NCI-H2196 treated with DMSO at 0.1 percent for 48 hours (cell line): ENCODE measurements at regions not wholly inside any gene's neighbourhood (a gene's known extent, or its start where the extent isn't known, plus 50 kb on each side); places are given as distances from the start of the nearest gene placed in this dataset.
"Not testable (repeated sequence)": the region's sequence is repeated elsewhere in the genome, so short reads cannot be mapped to it uniquely, and the experiment has no call there.

Source experiments
- DNase-seq: peaks from one replicate; lab custom pipeline; 2025; ENCODE audit not compliant: unreplicated experiment; lab: John Stamatoyannopoulos, UW

- DNase-seq, result no peak
Measured at GRCh38 chr12:74242088-74242487, 295.5 kb upstream of the ATXN7L3B start.

GRCh38 chr12:74245458-74245857 lies 292.2 kb upstream of the ATXN7L3B start:
- DNase-seq, result no peak

GRCh38 chr12:74250891-74251290 lies 286.7 kb upstream of the ATXN7L3B start:
- no peak for DNase-seq

- DNase-seq, result not testable (repeated sequence)
Measured at GRCh38 chr12:74253826-74254225, 283.8 kb upstream of the ATXN7L3B start.

GRCh38 chr12:74254784-74255183 lies 282.9 kb upstream of the ATXN7L3B start:
- no peak for DNase-seq

- DNase-seq, result no peak
Measured at GRCh38 chr12:74259199-74259598, 278.4 kb upstream of the ATXN7L3B start.

GRCh38 chr12:74264692-74265091 lies 272.9 kb upstream of the ATXN7L3B start:
- no peak for DNase-seq

GRCh38 chr12:74269355-74269754 lies 268.3 kb upstream of the ATXN7L3B start:
- not testable (repeated sequence) for DNase-seq

GRCh38 chr12:74280156-74280655 lies 257.4 kb upstream of the ATXN7L3B start:
- no peak for DNase-seq

- DNase-seq, result not testable (repeated sequence)
Measured at GRCh38 chr12:74281401-74282180, 256.0 kb upstream of the ATXN7L3B start.

GRCh38 chr12:74283646-74284045 lies 254.0 kb upstream of the ATXN7L3B start:
- no peak for DNase-seq

GRCh38 chr12:74285773-74286172 lies 251.9 kb upstream of the ATXN7L3B start:
- no peak for DNase-seq

GRCh38 chr12:74286254-74286653 lies 251.4 kb upstream of the ATXN7L3B start:
- DNase-seq, result no peak

- DNase-seq, result no peak
Measured at GRCh38 chr12:74292351-74293194, 245.1 kb upstream of the ATXN7L3B start.

GRCh38 chr12:74293689-74294131 lies 243.9 kb upstream of the ATXN7L3B start:
- no peak for DNase-seq

GRCh38 chr12:74317078-74317601 lies 220.5 kb upstream of the ATXN7L3B start:
- DNase-seq, result no peak

- DNase-seq, result no peak
Measured at GRCh38 chr12:74317741-74318140, 219.9 kb upstream of the ATXN7L3B start.

- no peak for DNase-seq
Measured at GRCh38 chr12:74319886-74320285, 217.7 kb upstream of the ATXN7L3B start.

- DNase-seq, result no peak
Measured at GRCh38 chr12:74321381-74321780, 216.3 kb upstream of the ATXN7L3B start.

GRCh38 chr12:74322792-74323191 lies 214.8 kb upstream of the ATXN7L3B start:
- DNase-seq, result no peak

GRCh38 chr12:74328623-74329022 lies 209.0 kb upstream of the ATXN7L3B start:
- DNase-seq, result no peak

- no peak for DNase-seq
Measured at GRCh38 chr12:74334780-74335179, 202.9 kb upstream of the ATXN7L3B start.
